ENCODE measurements at regions not wholly inside any gene's neighbourhood (a gene's known extent, or its start where the extent isn't known, plus 50 kb on each side); places are given as distances from the start of the nearest gene placed in this dataset.
A peak's percentile ranks its signal among the peaks of the same experiment; 100 is the strongest.

DNA sequence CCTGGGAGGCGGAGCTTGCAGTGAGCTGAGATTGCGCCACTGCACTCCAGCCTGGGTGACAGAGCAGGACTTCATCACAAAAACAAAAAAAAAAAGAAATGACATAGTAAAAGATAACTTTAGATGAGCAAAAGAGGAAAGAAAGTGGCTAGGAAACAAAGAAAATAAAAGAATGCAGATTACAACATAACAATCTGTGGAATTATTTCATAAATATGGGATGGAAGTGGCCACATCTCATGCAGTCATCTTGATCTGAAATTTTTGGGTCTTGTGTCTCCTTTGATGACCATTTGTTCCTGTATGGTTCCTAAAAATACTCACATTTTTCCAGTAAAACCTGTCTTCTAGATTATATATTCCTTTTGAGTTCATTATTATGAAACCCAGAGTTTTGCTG is 271.4 kb downstream of the SPRY1 start:
- Mint-ChIP-seq H3K4me1 (ENCODE audit: low read depth, unreplicated experiment) (no peaks in the 10 kb centered on the region), H3K36me3 (ENCODE audit: low read depth, unreplicated experiment) (no peaks in the 10 kb centered on the region), H3K27me3 (ENCODE audit: low read depth, unreplicated experiment) (no peaks in the 10 kb centered on the region), H3K4me3 (ENCODE audit: unreplicated experiment) (no peak overlapping the region), H3K9me3 (ENCODE audit: unreplicated experiment) (no peaks in the 10 kb centered on the region), H3K27ac (ENCODE audit: unreplicated experiment) (no peak overlapping the region)
- FAIRE-seq (no peak), DNase-seq (ENCODE audit: low read depth) (no peak)
- no peak overlapping the region for H3K9ac ChIP-seq (ENCODE audit: low read length)
- no peaks in the 10 kb centered on the region for H3K4me1 ChIP-seq (ENCODE audit: insufficient read depth, low read length)
- no peak overlapping the region for H3K27ac ChIP-seq (ENCODE audit: low read depth, low read length)
- H2AFZ ChIP-seq (ENCODE audit: low read depth, low read length) = no peak overlapping the region
- H3K27me3 ChIP-seq (ENCODE audit: insufficient read depth, low read length) = no peaks in the 10 kb centered on the region
- no peaks in the 10 kb centered on the region for H3K79me2 ChIP-seq (ENCODE audit: insufficient read depth, low read length)
- no peaks in the 10 kb centered on the region for H3K9me3 ChIP-seq (ENCODE audit: insufficient read depth, low read depth, low read length)
- no peak overlapping the region for H3K4me2 ChIP-seq (ENCODE audit: low read length)
- no peaks in the 10 kb centered on the region for H4K20me1 ChIP-seq (ENCODE audit: insufficient read depth, low read length)
- H3K36me3 ChIP-seq (ENCODE audit: insufficient read depth, low read length) = no peaks in the 10 kb centered on the region
- no peak overlapping the region for H3K4me3 ChIP-seq (ENCODE audit: insufficient read depth, low read depth, low read length)
- TF ChIP-seq, protein P1, sequence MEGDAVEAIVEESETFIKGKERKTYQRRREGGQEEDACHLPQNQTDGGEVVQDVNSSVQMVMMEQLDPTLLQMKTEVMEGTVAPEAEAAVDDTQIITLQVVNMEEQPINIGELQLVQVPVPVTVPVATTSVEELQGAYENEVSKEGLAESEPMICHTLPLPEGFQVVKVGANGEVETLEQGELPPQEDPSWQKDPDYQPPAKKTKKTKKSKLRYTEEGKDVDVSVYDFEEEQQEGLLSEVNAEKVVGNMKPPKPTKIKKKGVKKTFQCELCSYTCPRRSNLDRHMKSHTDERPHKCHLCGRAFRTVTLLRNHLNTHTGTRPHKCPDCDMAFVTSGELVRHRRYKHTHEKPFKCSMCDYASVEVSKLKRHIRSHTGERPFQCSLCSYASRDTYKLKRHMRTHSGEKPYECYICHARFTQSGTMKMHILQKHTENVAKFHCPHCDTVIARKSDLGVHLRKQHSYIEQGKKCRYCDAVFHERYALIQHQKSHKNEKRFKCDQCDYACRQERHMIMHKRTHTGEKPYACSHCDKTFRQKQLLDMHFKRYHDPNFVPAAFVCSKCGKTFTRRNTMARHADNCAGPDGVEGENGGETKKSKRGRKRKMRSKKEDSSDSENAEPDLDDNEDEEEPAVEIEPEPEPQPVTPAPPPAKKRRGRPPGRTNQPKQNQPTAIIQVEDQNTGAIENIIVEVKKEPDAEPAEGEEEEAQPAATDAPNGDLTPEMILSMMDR (IDR thresholded peaks at IDR 0.05; ENCODE audit: insufficient read depth, low read depth, low read length) = no peak
- no peak for TF ChIP-seq EZH2 (IDR thresholded peaks at IDR 0.05; ENCODE audit: insufficient read depth, low read length)

DNA sequence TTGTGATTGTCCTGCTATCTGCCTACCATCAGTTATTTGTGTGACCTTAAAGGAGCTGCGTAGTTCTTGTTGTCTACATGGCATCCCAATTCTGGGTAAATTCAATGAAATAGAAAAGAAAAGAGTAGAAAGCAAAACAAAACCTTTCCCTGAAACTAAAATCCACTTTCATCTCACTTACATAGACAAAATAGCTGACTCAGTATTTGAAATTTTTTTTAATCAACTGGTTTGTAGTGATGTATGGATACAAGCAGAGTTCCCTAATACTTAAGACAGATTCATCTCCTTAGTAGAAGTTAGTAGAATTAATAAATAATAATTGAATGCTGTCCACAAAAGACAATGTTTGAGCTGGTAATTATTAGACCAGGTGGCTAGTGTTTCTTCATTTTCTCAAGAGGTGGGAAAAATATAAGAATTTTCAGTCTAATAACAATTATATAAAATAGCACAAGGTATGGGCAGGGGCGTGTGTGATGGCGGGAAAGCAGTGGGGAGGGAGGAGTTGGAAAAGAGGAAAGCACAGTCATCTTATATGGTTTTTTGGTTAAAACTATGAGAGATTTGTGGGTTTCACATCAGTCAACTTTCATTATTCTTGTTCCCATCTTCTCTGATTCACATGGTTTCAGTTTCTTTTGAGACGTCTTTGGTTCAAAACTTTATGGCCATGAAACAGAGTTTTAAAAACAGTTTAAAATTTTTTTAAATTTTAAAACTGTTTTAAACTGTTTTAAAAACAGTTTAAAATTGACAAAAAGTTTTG is 275.2 kb downstream of the SPRY1 start:
- no peak overlapping the region for H2AFZ ChIP-seq (ENCODE audit: low read depth, low read length)
- H3K4me1 ChIP-seq (ENCODE audit: insufficient read depth, low read length) = no peaks in the 10 kb centered on the region

More for the DNA sequence above, 275.2 kb downstream of the SPRY1 start:
- TF ChIP-seq, protein P1 (IDR thresholded peaks at IDR 0.05; ENCODE audit: insufficient read depth, low read depth, low read length) = no peak
- no peak for TF ChIP-seq EZH2 (IDR thresholded peaks at IDR 0.05; ENCODE audit: insufficient read depth, low read length)
- Mint-ChIP-seq H3K4me3 (ENCODE audit: unreplicated experiment) (no peak overlapping the region), H3K27ac (ENCODE audit: unreplicated experiment) (no peak overlapping the region), H3K27me3 (ENCODE audit: low read depth, unreplicated experiment) (no peaks in the 10 kb centered on the region), H3K36me3 (ENCODE audit: low read depth, unreplicated experiment) (no peaks in the 10 kb centered on the region), H3K9me3 (ENCODE audit: unreplicated experiment) (peaks cover 2% of the 10 kb centered on the region), H3K4me1 (ENCODE audit: low read depth, unreplicated experiment) (no peaks in the 10 kb centered on the region)
- Histone ChIP-seq H3K9ac (ENCODE audit: low read length) (no peak overlapping the region), H3K79me2 (ENCODE audit: insufficient read depth, low read length) (no peaks in the 10 kb centered on the region), H4K20me1 (ENCODE audit: insufficient read depth, low read length) (no peaks in the 10 kb centered on the region), H3K27me3 (ENCODE audit: insufficient read depth, low read length) (no peaks in the 10 kb centered on the region), H3K4me3 (ENCODE audit: insufficient read depth, low read depth, low read length) (no peak overlapping the region), H3K27ac (ENCODE audit: low read depth, low read length) (no peak overlapping the region), H3K36me3 (ENCODE audit: insufficient read depth, low read length) (no peaks in the 10 kb centered on the region), H3K9me3 (ENCODE audit: insufficient read depth, low read depth, low read length) (no peaks in the 10 kb centered on the region), H3K4me2 (ENCODE audit: low read length) (no peak overlapping the region)
- DNase-seq (ENCODE audit: low read depth) = peak; percentile 19
- no peak for FAIRE-seq
